OCI-LY1 (cell line): ENCODE measurements at regions not wholly inside any gene's neighbourhood (a gene's known extent, or its start where the extent isn't known, plus 50 kb on each side); places are given as distances from the start of the nearest gene placed in this dataset.

Experiments used
- EZH2 ChIP-seq: fragments of 200-600 bp; sonication (generic), shearing (Covaris generic); IDR thresholded peaks from 2 replicates; pipeline ENCODE4 v1.8.0; 2017; ENCODE audit warnings: borderline replicate concordance, mixed run types, mild to moderate bottlenecking, antibody characterized with exemption, low read length, moderate library complexity, mixed read lengths
- TF ChIP-seq, protein P1 (sequence below): fragments of 200-600 bp; sonication (generic), shearing (Covaris generic); IDR thresholded peaks from 2 replicates; pipeline ENCODE4 v1.5.1; 2017; ENCODE audit warnings: mild to moderate bottlenecking, antibody characterized with exemption, low read length, moderate library complexity, mixed read lengths

DNA sequence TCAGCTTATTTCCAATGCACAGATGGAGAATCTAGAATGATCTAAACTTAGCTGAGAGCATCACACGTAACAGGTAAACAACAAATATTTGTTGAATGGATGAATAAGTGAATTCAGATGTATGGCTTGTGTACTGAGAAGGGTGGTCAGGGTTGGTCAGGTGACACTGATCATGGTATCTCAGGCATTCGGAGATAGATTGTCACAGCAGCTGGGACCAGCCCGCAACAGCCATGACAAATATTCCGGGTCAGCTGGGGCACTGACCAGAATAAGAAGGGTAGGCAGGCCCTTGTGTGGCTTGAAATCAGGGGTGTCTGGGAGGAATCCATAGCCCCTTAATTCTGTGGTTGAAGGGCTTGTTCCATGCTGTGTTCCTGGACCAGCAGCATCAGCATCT, 159.4 kb upstream of the ARX start:
- no peak for TF ChIP-seq EZH2
- TF ChIP-seq, protein P1, sequence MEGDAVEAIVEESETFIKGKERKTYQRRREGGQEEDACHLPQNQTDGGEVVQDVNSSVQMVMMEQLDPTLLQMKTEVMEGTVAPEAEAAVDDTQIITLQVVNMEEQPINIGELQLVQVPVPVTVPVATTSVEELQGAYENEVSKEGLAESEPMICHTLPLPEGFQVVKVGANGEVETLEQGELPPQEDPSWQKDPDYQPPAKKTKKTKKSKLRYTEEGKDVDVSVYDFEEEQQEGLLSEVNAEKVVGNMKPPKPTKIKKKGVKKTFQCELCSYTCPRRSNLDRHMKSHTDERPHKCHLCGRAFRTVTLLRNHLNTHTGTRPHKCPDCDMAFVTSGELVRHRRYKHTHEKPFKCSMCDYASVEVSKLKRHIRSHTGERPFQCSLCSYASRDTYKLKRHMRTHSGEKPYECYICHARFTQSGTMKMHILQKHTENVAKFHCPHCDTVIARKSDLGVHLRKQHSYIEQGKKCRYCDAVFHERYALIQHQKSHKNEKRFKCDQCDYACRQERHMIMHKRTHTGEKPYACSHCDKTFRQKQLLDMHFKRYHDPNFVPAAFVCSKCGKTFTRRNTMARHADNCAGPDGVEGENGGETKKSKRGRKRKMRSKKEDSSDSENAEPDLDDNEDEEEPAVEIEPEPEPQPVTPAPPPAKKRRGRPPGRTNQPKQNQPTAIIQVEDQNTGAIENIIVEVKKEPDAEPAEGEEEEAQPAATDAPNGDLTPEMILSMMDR: no peak
